Neural cell (in vitro differentiated cells): ENCODE measurements at regions not wholly inside any gene's neighbourhood (a gene's known extent, or its start where the extent isn't known, plus 50 kb on each side); places are given as distances from the start of the nearest gene placed in this dataset.

Experiments used
- H2AFZ ChIP-seq: fragments of 200-600, 300-800 bp; sonication (generic), shearing (Covaris generic); 2 replicates; pipeline ENCODE4 v1.6.0; 2014; ENCODE audit warnings: low read depth, mild to moderate bottlenecking, antibody characterized with exemption, low read length, moderate library complexity
- H3F3A ChIP-seq: fragments of 200-600 bp; shearing (Covaris generic); 2 replicates; pipeline ENCODE4 v1.6.1; 2016; ENCODE audit warnings: mild to moderate bottlenecking, moderate library complexity, mixed read lengths, antibody characterized with exemption, low read length; ENCODE audit not compliant: insufficient read depth, poor library complexity, severe bottlenecking
- H3K27ac ChIP-seq: fragments of 200-600, 300-800 bp; sonication (generic), shearing (Covaris generic); 2 replicates; pipeline ENCODE4 v1.5.1; 2014; ENCODE audit warnings: mild to moderate bottlenecking, low read length, moderate library complexity
- H3K27me3 ChIP-seq: fragments of 300-800, 200-600 bp; sonication (generic), shearing (Covaris generic); 2 replicates; pipeline ENCODE4 v1.6.0; 2014; ENCODE audit warnings: mild to moderate bottlenecking, low read depth, low read length, moderate library complexity; ENCODE audit not compliant: insufficient read depth
- H3K36me3 ChIP-seq: fragments of 300-800, 200-600 bp; sonication (generic), shearing (Covaris generic); 2 replicates; pipeline ENCODE4 v1.5.1; 2014; ENCODE audit warnings: mild to moderate bottlenecking, antibody characterized with exemption, low read length, moderate library complexity; ENCODE audit not compliant: insufficient read depth
- H3K4me2 ChIP-seq: fragments of 300-800, 200-600 bp; sonication (generic), shearing (Covaris generic); 2 replicates; pipeline ENCODE4 v1.6.0; 2014; ENCODE audit warnings: mild to moderate bottlenecking, low read length
- H3K4me3 ChIP-seq: fragments of 300-800, 200-600 bp; sonication (generic), shearing (Covaris generic); 2 replicates; pipeline ENCODE4 v1.5.1; 2014; ENCODE audit warnings: mild to moderate bottlenecking, low read length, moderate library complexity
- H3K79me2 ChIP-seq: fragments of 200-600 bp; shearing (Covaris generic); replicated peaks from 2 replicates; pipeline ENCODE4 v1.6.0; 2014; ENCODE audit warnings: mild to moderate bottlenecking, low read length, moderate library complexity; ENCODE audit not compliant: insufficient read depth
- H3K9ac ChIP-seq: fragments of 300-800, 200-600 bp; sonication (generic), shearing (Covaris generic); 2 replicates; pipeline ENCODE4 v1.6.1; 2016; ENCODE audit warnings: mild to moderate bottlenecking, low read length, mixed read lengths
- H3K9me2 ChIP-seq: fragments of 200-600 bp; shearing (Covaris generic); 2 replicates; pipeline ENCODE4 v1.6.1; 2016; ENCODE audit warnings: mild to moderate bottlenecking, low read length, mixed read lengths; ENCODE audit not compliant: insufficient read depth
- H3K9me3 ChIP-seq: fragments of 200-600, 300-800 bp; sonication (generic), shearing (Covaris generic); 2 replicates; pipeline ENCODE4 v1.6.1; 2016; ENCODE audit warnings: mild to moderate bottlenecking, mixed run types, low read length, moderate library complexity, mixed read lengths
- H4K20me1 ChIP-seq: fragments of 200-600 bp; shearing (Covaris generic); 2 replicates; pipeline ENCODE4 v1.6.1; 2016; ENCODE audit warnings: mild to moderate bottlenecking, mixed run types; ENCODE audit not compliant: insufficient read depth
- CTCF ChIP-seq: fragments of 450-650 bp; IDR thresholded peaks from 2 replicates; pipeline ENCODE4 v1.5.1; 2014; ENCODE audit warnings: antibody characterized with exemption, mild to moderate bottlenecking, moderate library complexity; ENCODE audit not compliant: poor library complexity, severe bottlenecking
- EP300 ChIP-seq: fragments of 450-650 bp; conservative IDR thresholded peaks from 2 replicates; pipeline ENCODE4 v1.6.1; 2014; ENCODE audit warnings: antibody characterized with exemption, mild to moderate bottlenecking, moderate library complexity; ENCODE audit not compliant: poor library complexity, severe bottlenecking
- EZH2 ChIP-seq: fragments of 200-600, 300-800 bp; shearing (Covaris generic), sonication (generic); IDR thresholded peaks from 2 replicates; pipeline ENCODE4 v1.6.1; 2014; ENCODE audit warnings: antibody characterized with exemption, low read length, borderline replicate concordance, mild to moderate bottlenecking; ENCODE audit not compliant: insufficient read depth, poor library complexity, severe bottlenecking
- MXI1 ChIP-seq: fragments of 450-650 bp; conservative IDR thresholded peaks from 2 replicates; pipeline ENCODE4 v1.6.1; 2014; ENCODE audit warnings: antibody characterized with exemption, mild to moderate bottlenecking; ENCODE audit not compliant: poor library complexity, severe bottlenecking
- POLR2AphosphoS5 ChIP-seq: IDR thresholded peaks from 2 replicates; pipeline ENCODE4 v1.6.1; 2012
- RAD21 ChIP-seq: fragments of 450-650 bp; conservative IDR thresholded peaks from 2 replicates; pipeline ENCODE4 v1.6.1; 2014; ENCODE audit warnings: antibody characterized with exemption, mild to moderate bottlenecking, moderate library complexity
- SMC3 ChIP-seq: fragments of 450-650 bp; conservative IDR thresholded peaks from 2 replicates; pipeline ENCODE4 v1.6.1; 2014; ENCODE audit warnings: antibody characterized with exemption, mild to moderate bottlenecking, moderate library complexity; ENCODE audit not compliant: poor library complexity
- TAF1 ChIP-seq: IDR thresholded peaks from 2 replicates; pipeline ENCODE4 v1.6.1; 2012; ENCODE audit warnings: low read depth
- TF ChIP-seq, protein P1 (sequence below): IDR thresholded peaks from 2 replicates; pipeline ENCODE4 v1.6.1; 2012; ENCODE audit warnings: borderline replicate concordance

DNA sequence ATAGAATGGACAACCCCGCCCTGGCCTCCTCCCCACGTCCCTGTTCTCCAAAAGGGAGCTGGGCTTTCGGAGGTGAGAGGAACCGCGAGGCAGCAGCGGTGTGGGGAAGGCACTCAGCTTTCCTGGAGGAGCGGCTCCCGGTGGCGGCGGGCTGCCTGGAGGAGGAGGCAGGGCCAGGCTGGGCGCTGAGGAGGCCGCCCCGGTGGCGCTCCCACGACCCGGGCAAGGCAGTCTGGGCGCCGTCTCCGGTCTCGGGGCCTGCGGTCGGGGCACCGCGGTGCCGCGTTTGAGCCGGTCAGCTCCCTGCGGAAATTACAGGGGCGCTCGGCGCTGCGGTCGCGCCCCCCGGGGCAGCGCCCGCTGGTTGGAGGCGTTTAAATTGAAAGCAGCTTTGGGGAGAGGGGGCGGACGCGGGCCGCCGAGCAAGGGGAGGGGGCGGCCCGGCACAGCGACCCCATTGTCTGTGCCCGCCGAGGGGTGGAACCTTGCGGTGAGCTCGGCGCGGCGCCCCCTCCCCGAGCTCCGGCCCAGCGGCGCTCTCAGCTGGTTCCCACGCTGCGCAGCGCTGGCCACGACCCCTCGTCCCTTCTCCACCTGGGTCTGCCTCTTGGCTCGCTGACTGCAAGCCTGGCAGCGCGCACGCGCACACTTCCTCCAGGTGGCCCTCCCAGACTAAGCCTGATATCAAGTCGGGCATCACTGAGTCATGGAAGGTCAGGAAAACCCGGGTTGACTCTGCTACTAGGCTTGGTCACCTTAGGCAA, 58.7 kb upstream of the DLX4 start:
- Histone ChIP-seq H3K9me3 (no peaks in the 10 kb centered on the region), H4K20me1 (no peaks in the 10 kb centered on the region), H3K9me2 (no peaks in the 10 kb centered on the region), H3K27me3 (peaks cover 34% of the 10 kb centered on the region), H3K4me3 (peak overlapping the region; percentile 56), H3K79me2 (no peaks in the 10 kb centered on the region), H3K4me2 (no peak overlapping the region), H2AFZ (no peak overlapping the region), H3K27ac (no peak overlapping the region), H3K9ac (no peak overlapping the region), H3K36me3 (no peaks in the 10 kb centered on the region), H3F3A (no peaks in the 10 kb centered on the region)
- peak; percentile 39 for TF ChIP-seq EZH2
- no peak for TF ChIP-seq SMC3

GRCh38 chr17:49910858-49911204, 58.2 kb upstream of the DLX4 start:
- H3K4me3 ChIP-seq: peak overlapping the region; percentile 56
- H3K79me2 ChIP-seq: no peaks in the 10 kb centered on the region

More at GRCh38 chr17:49910858-49911204, 58.2 kb upstream of the DLX4 start:
- H3K9me3 ChIP-seq: no peaks in the 10 kb centered on the region
- TF ChIP-seq TAF1 (no peak), SMC3 (no peak), RAD21 (no peak), EZH2 (no peak), EP300 (no peak), MXI1 (no peak), CTCF (no peak), POLR2AphosphoS5 (no peak)
- TF ChIP-seq, protein P1, sequence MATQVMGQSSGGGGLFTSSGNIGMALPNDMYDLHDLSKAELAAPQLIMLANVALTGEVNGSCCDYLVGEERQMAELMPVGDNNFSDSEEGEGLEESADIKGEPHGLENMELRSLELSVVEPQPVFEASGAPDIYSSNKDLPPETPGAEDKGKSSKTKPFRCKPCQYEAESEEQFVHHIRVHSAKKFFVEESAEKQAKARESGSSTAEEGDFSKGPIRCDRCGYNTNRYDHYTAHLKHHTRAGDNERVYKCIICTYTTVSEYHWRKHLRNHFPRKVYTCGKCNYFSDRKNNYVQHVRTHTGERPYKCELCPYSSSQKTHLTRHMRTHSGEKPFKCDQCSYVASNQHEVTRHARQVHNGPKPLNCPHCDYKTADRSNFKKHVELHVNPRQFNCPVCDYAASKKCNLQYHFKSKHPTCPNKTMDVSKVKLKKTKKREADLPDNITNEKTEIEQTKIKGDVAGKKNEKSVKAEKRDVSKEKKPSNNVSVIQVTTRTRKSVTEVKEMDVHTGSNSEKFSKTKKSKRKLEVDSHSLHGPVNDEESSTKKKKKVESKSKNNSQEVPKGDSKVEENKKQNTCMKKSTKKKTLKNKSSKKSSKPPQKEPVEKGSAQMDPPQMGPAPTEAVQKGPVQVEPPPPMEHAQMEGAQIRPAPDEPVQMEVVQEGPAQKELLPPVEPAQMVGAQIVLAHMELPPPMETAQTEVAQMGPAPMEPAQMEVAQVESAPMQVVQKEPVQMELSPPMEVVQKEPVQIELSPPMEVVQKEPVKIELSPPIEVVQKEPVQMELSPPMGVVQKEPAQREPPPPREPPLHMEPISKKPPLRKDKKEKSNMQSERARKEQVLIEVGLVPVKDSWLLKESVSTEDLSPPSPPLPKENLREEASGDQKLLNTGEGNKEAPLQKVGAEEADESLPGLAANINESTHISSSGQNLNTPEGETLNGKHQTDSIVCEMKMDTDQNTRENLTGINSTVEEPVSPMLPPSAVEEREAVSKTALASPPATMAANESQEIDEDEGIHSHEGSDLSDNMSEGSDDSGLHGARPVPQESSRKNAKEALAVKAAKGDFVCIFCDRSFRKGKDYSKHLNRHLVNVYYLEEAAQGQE: no peak
- H3K9me2 ChIP-seq: no peaks in the 10 kb centered on the region
- no peak overlapping the region for H3K9ac ChIP-seq
- H2AFZ ChIP-seq: no peak overlapping the region
- H3K36me3 ChIP-seq: no peaks in the 10 kb centered on the region
- no peak overlapping the region for H3K4me2 ChIP-seq
- no peaks in the 10 kb centered on the region for H3F3A ChIP-seq
- H4K20me1 ChIP-seq: no peaks in the 10 kb centered on the region
- no peak overlapping the region for H3K27ac ChIP-seq
- H3K27me3 ChIP-seq: peaks cover 34% of the 10 kb centered on the region
